ENCODE measurements at regions not wholly inside any gene's neighbourhood (a gene's known extent, or its start where the extent isn't known, plus 50 kb on each side); places are given as distances from the start of the nearest gene placed in this dataset.
"Not testable (repeated sequence)": the region's sequence is repeated elsewhere in the genome, so short reads cannot be mapped to it uniquely, and the experiment has no call there.

GRCh38 chr21:27921421-27921820, 954.5 kb upstream of the ADAMTS5 start:
- not testable (repeated sequence) for DNase-seq

DNA sequence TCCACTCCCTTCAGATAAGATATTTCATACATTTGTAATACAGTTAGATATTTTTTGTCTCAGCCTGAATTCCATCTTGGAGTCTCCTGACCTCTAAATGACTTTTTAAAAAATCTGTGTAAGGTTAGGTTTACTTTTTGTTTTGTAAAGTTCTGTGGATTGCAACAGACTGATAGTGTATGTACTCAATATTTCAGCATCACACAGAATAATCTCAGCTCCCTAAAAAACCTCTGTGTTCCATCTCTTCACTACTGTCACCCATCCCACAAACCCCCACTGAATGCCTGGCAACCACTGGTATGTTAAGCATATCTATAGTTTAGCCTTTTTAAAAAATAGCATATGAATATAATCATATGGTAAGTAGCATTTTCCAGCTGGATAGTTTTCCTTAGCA, 951.1 kb upstream of the ADAMTS5 start:
- DNase-seq: not testable (repeated sequence)

DNA sequence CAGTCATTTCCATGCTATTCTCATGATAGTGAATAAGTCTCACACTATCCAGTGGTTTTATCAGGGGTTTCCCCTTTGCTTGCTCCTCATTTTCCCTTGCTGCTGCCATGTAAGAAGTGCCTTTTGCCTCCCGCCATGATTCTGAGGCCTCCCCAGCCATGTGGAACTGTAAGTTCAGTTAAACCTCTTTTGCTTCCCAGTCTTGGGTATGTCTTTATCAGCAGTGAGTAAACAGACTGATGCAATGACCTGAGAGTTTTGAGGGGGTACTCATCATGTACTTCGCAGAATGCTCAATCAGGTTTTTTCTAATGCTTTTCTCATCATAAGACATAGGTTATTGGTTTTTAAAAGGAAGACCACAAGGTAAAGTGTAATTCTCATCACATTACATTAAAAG, 949.4 kb upstream of the ADAMTS5 start:
- DNase-seq: not testable (repeated sequence)

DNA sequence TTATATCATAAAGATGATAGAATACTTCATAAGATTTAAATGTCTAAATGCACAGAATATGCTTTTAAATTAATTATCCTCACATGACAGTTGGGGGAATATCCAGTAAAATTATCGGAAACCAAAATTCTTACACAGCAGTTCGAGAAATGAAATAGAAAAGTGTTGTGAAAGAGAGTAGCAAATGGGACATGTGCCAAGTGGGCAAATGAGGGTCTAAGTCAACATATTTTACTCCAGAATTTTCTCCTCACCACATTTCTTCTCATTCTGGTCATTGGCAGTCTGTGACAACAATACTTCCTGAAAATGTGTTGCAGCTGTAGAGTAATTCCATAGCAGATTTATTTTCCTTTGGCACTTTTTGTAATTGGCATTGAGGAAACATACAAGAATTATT, 945.2 kb upstream of the ADAMTS5 start:
- DNase-seq: not testable (repeated sequence)

DNA sequence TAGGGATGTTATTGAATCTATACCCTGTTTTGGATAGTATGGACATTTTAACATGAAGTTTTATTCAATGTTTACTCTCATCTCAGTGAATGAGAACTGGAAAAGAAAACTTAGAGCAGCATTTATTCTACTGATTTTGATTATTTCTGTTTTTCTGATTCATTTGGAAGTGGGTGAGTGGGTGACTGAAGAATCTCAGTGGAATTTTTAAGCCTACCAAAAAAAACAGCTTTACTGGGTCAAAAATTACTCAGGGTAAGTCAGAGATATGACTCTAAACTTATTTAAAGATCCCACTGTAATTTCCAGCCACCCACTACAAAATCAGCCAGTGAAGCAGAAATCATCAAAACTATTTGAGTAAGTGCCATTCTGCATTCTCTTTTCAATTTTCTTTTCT, 942.6 kb upstream of the ADAMTS5 start:
- DNase-seq: not testable (repeated sequence)

GRCh38 chr21:27908816-27909215, 941.9 kb upstream of the ADAMTS5 start:
- DNase-seq: not testable (repeated sequence)

GRCh38 chr21:27902904-27903303, 936.0 kb upstream of the ADAMTS5 start:
- peak; percentile 62 for DNase-seq

DNA sequence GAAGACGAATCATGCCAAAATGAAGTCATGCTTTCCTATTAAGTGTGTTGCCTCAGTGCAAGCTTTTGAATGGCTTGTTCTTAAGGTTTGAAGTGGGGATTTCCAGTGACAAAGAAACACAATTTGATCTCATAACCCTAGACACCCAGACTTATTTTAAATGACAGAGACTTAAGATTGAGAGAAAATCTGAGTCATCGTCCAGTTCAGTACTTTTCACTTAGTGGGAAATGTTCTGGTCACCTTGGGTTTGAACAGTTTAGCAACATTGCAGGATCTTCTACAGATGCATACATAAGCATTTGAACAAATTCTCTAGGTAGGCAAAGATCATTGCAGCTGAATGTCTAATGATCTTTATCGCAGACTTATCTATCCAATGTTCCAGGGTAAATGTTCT, 926.7 kb upstream of the ADAMTS5 start:
- DNase-seq: not testable (repeated sequence)

DNA sequence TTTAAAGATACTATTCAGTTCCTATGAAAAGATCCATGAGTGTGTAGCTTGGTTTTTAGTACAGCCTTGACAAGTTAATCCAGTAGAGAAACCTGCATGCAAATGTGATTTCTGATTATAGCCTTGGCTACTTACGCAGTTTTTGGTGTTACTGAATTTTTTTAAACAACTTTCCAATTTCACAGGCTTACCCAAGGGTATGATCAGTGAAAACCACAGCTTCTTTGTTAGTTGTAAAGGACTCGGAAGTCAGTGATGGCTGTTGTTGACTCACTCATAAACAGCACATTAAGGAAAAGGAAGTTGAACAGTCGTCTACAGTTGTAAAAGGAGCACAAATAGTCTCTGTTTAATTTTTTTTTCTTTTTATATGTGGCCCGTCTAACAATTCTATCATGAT, 924.6 kb upstream of the ADAMTS5 start:
- not testable (repeated sequence) for DNase-seq

GRCh38 chr21:27887808-27888455, 921.0 kb upstream of the ADAMTS5 start:
- not testable (repeated sequence) for DNase-seq

DNA sequence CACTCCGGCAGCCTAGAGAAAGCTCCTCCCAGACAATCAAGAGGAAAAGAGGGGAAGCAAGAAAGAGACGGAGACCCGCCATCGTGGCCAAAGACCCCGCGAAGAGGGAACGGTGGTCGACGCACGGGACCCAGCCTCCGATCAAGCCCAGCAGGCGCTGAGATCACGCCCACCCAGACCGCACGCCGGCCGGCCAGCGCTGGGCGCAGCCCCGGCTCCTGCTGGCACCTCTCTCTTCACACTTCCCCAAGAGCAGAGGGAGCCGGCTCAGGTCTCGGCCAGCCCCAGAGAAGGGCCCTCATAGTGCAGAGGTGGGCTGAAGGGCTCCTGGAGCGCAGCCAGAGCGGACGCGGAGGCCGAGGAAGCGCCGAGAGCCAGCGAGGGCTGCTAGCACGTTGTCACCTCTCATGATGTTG, 918.4 kb upstream of the ADAMTS5 start:
- DNase-seq: no peak

- DNase-seq: not testable (repeated sequence)
Observed at GRCh38 chr21:27881331-27881730, 914.4 kb upstream of the ADAMTS5 start.

DNA sequence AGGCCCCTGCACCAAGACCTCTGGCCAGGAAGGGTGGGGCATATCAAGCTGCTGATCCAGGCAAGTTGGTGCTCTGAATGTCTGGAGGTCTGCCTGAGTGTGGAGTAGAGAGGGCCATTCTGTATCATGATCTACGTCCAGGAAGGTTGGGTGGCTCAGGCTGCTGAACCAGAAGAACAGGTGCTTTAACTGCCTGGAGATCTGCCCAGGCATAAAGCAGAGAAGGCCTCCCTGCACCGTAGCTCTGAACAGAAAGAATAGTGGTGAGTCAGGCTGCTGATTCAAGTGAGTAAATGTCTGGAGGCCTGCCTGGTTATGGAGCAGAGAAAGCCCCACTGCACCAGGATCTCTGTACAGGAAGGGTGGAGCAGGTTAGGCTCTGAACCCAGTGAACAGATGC, 905.5 kb upstream of the ADAMTS5 start:
- DNase-seq: peak; percentile 14

DNA sequence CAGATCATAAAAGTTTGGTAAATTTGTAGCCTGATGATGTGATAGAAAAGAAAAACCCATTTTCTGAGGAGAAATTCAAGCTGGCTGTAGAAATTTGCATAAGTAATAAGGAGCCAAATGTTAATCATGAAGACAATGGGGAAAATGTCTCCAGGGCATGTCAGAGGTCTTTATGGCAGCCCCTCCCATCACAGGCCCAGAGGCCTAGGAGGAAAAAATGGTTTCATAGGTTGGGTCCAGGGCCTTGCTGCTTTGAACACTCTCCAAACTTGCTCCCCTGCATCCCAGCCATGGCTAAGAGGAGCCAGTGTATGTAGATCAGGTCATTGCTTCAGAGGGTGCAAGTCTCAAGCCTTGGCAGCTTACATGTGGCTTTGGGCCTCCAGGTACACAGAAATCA, 903.9 kb upstream of the ADAMTS5 start:
- not testable (repeated sequence) for DNase-seq

DNA sequence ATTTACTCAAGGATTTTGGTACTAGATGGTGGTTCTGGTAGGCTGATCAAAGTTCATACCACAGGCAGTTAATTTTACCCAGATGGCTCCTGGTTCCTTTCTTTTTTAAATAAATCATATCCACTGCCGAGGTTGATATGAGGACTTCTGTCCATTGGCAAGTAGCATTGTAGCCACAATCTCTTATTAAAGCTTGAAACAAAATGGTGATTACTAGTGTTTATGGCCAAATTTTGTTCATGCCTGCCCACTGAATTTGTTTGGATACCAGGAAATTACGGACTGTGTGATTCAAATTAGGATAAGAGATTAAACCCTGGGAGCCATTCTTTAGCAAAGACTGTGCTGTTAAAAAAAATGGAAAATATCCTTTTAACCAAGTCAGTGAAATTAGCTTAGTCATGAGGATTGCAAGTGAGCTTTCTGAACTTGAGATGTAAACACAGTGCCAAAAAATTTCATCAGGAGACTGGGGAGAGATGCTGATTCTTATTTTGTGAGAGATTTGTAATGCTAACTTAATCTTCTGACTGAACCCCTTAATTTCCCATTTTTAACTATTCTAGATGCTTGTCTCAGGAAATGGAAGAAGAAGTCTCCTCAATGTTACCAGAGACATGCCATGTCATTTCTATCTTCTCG, 893.5 kb upstream of the ADAMTS5 start:
- DNase-seq: not testable (repeated sequence)

DNA sequence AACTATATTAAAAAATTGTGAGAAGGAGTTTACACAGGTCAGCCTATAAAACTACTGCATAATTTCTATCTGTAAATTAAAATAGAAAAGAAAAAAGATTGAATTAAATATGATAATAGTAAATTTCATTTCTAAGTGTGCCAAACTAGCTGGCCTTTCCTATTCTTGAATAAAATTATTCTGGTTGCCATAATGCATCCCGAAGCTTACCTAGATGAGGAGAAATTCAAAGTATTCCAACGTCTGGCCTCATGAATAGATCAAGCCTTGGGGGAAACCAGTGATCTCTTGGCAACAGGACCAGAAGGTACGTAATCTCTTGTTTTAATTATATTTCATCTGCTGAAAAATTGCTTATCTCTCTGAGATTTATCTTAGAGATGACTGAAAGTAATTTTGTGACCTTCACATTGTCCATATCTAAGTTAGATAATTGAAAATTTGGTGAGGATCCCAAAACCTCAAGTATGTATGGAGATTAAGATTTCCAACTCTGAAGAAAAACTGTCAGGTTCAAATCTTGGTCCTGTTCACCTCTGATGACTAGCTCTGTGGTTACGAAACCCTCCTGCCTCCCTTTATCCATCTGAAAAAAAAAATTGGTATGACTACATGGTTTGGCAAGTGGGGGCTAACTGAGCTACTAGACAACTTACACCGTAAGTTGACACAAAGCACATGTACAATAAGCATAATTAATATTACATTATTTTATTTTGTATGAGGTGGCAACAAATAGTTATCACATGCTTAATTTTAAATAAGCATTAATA, 891.4 kb upstream of the ADAMTS5 start:
- DNase-seq: not testable (repeated sequence)

GRCh38 chr21:27856988-27857387, 890.1 kb upstream of the ADAMTS5 start:
- not testable (repeated sequence) for DNase-seq

GRCh38 chr21:27841084-27841672, 874.3 kb upstream of the ADAMTS5 start:
- no peak for DNase-seq

DNA sequence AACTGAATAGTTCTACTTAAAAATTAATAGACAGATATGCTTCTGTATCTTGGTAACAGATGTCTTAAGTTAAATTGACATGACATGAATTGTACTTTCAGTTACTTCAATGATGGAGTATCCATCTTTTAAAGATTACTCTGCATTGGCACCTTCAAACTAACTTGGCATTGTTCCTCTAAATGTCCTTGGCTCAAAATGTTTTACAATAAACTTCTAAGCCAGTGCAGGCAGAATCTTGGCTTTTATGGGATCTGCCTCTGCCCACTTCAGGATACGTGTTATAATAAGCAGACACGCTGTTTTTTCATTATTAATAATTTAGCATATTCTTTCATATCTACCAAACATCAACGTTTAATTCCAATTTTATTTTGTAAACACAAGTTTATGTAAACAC, 873.4 kb upstream of the ADAMTS5 start:
- peak; percentile 59 for DNase-seq

GRCh38 chr21:27839512-27840115, 872.7 kb upstream of the ADAMTS5 start:
- DNase-seq: no peak

GRCh38 chr21:27838573-27838972, 871.7 kb upstream of the ADAMTS5 start:
- DNase-seq: no peak

DNA sequence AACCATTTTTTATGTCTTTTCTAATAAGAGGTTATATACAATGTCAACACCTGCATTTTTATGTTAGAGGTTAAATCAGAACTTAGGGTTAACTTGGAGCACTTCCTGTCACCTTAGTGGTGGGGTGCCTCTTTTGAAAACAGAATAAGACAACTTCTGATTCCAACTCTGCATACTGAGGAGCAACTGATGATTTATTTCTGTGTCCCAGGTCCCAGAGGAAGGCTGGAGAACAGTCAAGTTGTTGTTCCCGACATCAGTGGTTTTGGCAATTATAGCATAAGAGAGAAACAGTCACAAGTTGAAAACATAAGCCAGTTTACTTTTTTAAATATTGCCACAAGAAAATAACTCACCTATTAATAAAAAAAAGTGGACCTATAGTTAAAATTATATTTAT, 871.0 kb upstream of the ADAMTS5 start:
- DNase-seq: no peak

DNA sequence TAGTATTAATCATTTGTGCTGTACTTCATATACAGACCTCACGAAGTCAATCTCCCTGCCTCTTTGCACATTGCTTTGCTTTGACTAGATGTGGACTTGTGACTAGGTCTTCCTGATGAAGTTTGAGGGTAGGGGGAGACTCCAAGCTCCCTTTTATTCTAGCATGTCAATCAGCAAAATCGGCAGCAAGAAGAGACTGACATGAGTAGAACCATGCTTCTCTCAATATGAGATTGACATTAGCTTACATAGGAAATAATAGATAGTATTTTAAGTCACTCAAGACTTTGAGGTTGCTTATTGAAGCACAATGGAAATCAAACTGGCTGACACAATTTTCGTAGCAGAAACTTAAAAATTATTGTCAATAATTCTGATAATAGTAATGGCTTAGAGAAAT, 866.4 kb upstream of the ADAMTS5 start:
- DNase-seq: no peak
